Pulmonary artery endothelial cell (primary cell): ENCODE measurements at regions not wholly inside any gene's neighbourhood (a gene's known extent, or its start where the extent isn't known, plus 50 kb on each side); places are given as distances from the start of the nearest gene placed in this dataset.

ENCODE experiments used
- DNase-seq: peaks from one replicate; pipeline ENCODE4 v3.0.0-alpha.2; 2011; ENCODE audit warnings: low read depth, low spot score

DNA sequence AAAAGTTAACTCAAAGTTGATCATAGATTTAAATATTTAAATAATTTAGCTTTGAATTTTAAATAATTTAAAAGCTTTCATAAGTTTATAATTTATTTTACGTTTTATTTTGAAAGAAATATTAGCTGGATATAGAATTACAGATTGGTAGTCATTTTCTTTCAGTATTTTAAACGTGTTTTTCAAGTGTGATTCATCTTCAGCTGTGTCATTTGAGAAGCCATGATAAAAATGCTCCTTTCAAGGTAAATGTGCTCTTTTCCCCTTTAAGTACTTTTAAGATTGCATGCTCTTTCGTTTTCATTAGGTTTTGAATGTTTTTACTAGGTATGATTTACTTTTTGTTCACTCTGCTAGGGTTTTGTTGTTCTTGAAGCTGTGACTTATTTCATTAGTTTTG, 116.8 kb upstream of the FIGN start:
- DNase-seq: no peak

DNA sequence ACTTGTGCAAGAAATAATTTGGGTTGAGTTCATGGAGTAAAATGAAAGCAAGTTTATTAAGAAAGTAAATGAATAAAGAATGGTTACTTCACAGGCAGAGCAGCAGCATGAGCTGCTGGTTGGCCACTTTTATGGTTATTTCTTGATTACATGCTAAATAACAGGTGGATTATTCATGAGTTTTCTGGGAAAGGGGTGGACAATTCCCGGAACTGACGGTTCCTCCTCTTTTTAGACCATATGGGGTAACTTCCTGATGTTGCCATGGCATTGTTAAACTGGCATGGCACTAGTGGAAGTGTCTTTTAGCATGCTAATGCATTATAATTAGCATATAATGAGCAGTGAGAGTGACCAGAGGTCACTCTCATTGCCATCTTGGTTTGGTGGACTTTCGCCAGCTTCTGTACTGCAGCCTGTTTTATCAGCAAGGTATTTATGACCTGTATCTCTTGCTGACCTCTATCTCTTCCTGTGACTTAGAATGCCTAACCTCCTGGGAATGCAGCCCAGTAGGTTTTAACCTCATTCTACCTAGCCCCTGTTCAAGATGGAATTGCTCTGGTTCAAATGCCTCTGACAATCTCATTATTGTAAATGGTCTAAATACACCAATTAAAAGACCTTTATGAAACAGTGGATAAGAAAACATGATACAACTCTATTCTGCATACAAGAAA, 114.1 kb upstream of the FIGN start:
- DNase-seq: no peak

DNA sequence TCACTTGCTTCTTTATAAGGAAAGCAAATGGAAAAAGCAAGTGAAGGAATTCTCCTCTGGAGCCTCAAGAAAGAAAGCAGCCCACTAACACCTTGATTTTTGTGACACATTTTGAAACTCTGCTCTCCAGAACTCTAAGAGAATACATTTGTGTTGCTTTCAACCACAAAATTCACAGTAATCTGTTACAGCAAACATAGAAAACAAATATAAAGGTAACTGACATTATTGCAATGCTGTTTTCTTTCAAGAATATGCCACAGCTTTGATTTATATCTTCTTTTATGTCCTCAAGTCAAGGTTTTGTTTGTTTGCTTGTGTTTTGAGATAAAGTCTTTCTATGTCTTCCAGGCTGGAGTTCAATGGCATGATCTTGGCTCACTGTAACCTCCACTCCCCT, 103.1 kb upstream of the FIGN start:
- no peak for DNase-seq

DNA sequence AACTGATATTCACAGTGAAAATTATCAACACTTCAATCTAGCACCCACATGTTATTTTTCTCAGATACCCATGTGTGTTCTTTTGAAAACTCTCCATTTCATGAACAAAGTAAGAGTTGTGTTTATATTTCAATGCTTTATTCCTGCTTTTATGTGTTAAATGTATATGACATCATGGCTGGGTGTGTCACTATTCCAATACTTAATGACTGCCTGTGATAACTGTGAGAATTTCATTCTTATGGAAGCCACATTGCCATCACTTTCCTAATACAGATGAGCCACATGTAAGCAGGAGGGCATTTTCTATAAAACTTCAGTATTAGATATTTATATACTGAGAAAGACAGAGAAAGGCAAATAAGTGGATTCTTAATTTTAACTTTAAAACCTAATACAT, 100.4 kb upstream of the FIGN start:
- no peak for DNase-seq

GRCh38 chr2:163834841-163835240, 99.0 kb upstream of the FIGN start:
- no peak for DNase-seq

- DNase-seq: no peak
These were observed 98.4 kb upstream of the FIGN start for GRCh38 chr2:163834221-163834620.

GRCh38 chr2:163828771-163829170, 93.0 kb upstream of the FIGN start:
- no peak for DNase-seq

GRCh38 chr2:163822033-163822432, 86.2 kb upstream of the FIGN start:
- DNase-seq: no peak

GRCh38 chr2:163812926-163813520, 77.2 kb upstream of the FIGN start:
- DNase-seq: no peak

GRCh38 chr2:163808406-163808805, 72.6 kb upstream of the FIGN start:
- no peak for DNase-seq

- DNase-seq: no peak
These were observed 66.5 kb upstream of the FIGN start for GRCh38 chr2:163802284-163802683.

DNA sequence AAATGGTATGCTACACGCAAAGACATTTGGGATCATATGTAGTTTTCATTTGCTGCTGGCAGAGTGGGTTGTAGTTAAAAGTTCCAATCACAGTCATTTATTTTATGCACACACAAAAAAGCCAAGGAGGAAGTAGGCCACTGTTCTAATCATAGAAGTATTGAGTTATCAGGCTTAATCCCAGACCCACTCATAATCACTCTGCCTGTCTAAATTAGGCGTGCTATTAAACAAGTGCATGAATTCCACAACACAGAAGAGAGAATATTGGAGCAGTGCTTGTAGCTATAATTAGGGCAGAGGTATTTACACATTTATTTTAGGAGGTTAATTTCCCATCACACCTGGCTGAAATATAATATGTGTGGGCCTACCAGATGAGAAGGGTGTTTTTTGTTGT, 65.7 kb upstream of the FIGN start:
- no peak for DNase-seq

DNA sequence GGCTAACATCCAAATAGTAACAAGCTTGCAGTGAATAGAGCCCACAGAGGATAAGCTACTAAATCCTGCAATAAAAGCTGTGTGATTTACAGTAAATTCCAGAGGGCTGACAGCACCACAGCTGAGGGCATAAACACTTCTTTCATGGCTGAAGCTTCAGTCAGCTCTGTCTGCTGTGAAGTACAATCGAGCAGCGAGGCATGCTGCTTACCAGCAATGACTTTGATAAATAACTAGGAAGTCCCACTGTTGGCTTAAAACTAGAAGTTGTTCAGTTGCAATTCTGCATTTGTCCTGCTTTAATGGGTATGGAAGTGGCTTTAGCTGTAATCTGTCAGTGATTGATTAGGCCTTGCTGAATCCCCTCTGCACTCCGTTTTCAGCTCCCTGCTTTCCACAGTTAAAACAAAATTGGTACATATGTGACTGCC, 65.2 kb upstream of the FIGN start:
- no peak for DNase-seq

DNA sequence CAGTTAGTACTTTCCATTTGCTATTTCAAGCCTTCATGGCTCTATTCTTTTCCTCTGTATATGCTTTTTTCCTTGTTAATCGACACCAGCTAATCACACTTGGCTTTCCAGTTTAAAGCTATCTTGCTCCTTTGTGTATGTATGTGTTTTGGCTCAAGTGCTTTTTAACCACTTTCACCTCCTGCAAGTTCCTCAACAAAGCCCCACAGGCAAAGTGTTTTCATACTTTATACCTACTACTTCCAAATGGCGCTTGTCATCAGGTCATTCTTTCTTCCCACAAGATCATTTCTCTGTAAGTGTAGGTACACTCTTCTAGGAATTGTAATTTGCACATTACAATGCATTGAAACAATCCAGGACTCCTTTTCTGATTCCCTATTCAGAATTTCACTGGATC, 64.0 kb upstream of the FIGN start:
- DNase-seq: no peak

DNA sequence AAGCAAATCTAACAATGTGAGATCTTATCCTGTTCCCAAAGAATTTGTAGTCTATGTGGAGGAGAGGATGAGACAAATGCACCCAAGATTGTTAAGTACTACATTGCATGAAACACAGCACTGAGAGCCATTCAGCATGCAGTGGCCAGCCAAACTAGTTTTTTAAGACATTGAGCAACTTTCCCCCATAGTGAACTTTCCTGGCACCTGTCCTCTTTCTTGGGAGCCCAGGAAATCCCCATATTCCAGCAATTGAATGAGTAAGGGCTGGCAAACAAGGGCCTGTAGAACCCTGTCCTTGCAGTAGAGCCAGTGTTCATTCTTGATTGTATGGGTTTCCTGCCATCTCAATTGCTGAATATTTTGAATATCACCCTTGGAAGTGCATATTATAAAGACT, 58.8 kb upstream of the FIGN start:
- no peak for DNase-seq
